ENCODE measurements at regions not wholly inside any gene's neighbourhood (a gene's known extent, or its start where the extent isn't known, plus 50 kb on each side); places are given as distances from the start of the nearest gene placed in this dataset.

DNA sequence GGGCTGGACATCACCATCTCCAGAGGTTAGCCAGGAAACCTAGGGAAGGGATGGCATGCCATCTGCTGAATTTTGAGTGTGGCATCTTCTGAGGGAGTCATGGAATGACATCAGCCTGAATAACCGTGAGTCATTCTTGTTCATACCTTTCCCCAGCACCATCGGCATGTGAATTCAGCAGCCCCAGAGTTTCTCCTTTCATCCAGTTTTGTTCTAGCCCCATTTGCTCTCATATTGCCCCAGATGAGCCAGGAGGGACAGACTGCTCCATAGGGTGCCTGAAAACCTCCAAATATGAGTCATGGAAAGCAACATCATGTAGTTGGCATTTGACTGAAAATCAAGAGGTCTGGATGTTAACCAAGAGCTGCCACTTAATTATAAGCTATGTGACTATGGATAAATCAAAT is 219.2 kb upstream of the SGK1 start:
- TF ChIP-seq, protein P1, sequence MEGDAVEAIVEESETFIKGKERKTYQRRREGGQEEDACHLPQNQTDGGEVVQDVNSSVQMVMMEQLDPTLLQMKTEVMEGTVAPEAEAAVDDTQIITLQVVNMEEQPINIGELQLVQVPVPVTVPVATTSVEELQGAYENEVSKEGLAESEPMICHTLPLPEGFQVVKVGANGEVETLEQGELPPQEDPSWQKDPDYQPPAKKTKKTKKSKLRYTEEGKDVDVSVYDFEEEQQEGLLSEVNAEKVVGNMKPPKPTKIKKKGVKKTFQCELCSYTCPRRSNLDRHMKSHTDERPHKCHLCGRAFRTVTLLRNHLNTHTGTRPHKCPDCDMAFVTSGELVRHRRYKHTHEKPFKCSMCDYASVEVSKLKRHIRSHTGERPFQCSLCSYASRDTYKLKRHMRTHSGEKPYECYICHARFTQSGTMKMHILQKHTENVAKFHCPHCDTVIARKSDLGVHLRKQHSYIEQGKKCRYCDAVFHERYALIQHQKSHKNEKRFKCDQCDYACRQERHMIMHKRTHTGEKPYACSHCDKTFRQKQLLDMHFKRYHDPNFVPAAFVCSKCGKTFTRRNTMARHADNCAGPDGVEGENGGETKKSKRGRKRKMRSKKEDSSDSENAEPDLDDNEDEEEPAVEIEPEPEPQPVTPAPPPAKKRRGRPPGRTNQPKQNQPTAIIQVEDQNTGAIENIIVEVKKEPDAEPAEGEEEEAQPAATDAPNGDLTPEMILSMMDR (IDR thresholded peaks at IDR 0.05): no peak
- no peak for TF ChIP-seq POLR2A (IDR thresholded peaks at IDR 0.05)
